ENCODE measurements at regions not wholly inside any gene's neighbourhood (a gene's known extent, or its start where the extent isn't known, plus 50 kb on each side); places are given as distances from the start of the nearest gene placed in this dataset.

DNA sequence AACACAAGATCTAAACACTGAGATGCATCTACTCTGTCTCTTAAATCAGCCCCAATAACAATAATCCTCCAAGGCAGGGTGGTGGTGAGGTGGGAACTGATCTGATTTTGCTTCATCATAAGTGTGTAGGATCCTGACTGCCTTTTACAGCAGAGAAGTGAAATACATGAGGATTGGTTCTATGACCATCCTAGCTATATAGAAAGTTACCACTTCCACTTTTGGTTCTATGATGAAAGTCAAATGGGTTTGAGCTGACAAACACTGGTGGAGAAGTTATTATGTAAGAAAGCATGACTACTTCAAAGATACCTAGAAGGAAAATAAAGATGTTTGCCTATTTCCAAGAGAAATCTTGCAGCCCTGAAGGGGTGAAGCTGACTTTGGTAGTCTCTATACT, 181.6 kb downstream of the NKX6-1 start:
- TF ChIP-seq GATA2 (IDR thresholded peaks at IDR 0.05; ENCODE audit: low read depth, low read length): no peak
- TF ChIP-seq GATA3 (IDR thresholded peaks at IDR 0.05; ENCODE audit: low read depth, low read length): no peak

All from SH-SY5Y (cell line).